Neuronal stem cell (in vitro differentiated cells): ENCODE measurements at regions not wholly inside any gene's neighbourhood (a gene's known extent, or its start where the extent isn't known, plus 50 kb on each side); places are given as distances from the start of the nearest gene placed in this dataset.

Experiments
- DNase-seq: peaks from one replicate; pipeline ENCODE4 v3.0.0-alpha.2; 2013; ENCODE audit warnings: low spot score
- H2AFZ ChIP-seq: one replicate; pipeline ENCODE4 v1.6.1; 2013; ENCODE audit warnings: mild to moderate bottlenecking, low read length, inconsistent platforms
- H2AK5ac ChIP-seq: 2 replicates; pipeline ENCODE4 v1.6.1; 2013; ENCODE audit warnings: low read depth, mild to moderate bottlenecking, inconsistent platforms, low read length, moderate library complexity, mixed read lengths
- H2BK120ac ChIP-seq: 2 replicates; pipeline ENCODE4 v1.6.1; 2013; ENCODE audit warnings: low read depth, mild to moderate bottlenecking, inconsistent platforms, low read length, moderate library complexity, mixed read lengths
- H2BK12ac ChIP-seq: one replicate; pipeline ENCODE4 v1.6.1; 2013; ENCODE audit warnings: low read length, inconsistent platforms
- H2BK15ac ChIP-seq: 2 replicates; pipeline ENCODE4 v1.6.1; 2013; ENCODE audit warnings: mild to moderate bottlenecking, low read length, inconsistent platforms, mixed read lengths
- H2BK5ac ChIP-seq: one replicate; pipeline ENCODE4 v1.6.1; 2013; ENCODE audit warnings: inconsistent platforms, mild to moderate bottlenecking, low read length, moderate library complexity
- H3K14ac ChIP-seq: one replicate; pipeline ENCODE4 v1.6.1; 2013; ENCODE audit warnings: low read length, inconsistent platforms
- H3K18ac ChIP-seq: 2 replicates; pipeline ENCODE4 v1.6.1; 2013; ENCODE audit warnings: low read length, inconsistent platforms
- H3K23ac ChIP-seq: 2 replicates; pipeline ENCODE4 v1.6.1; 2013; ENCODE audit warnings: low read depth, mild to moderate bottlenecking, mixed read lengths, low read length, inconsistent platforms; ENCODE audit not compliant: poor library complexity
- H3K27ac ChIP-seq: replicated peaks from 3 replicates; pipeline ENCODE4 v1.5.1; 2013; ENCODE audit warnings: low read length, inconsistent platforms
- H3K27me3 ChIP-seq, 3 experiments: 2 replicates each; pipeline ENCODE4 v1.6.1; 2013; ENCODE audit warnings: low read length in 3 of 3, mild to moderate bottlenecking in 2 of 3, inconsistent platforms in 1 of 3, low read depth in 1 of 3, mixed read lengths in 1 of 3, moderate library complexity in 1 of 3; ENCODE audit not compliant: control insufficient read depth in 3 of 3, insufficient read depth in 3 of 3
- H3K36me3 ChIP-seq, 2 donors: replicated peaks in 1 of 2; 2 replicates each; pipeline ENCODE4 v1.6.1; 2013; ENCODE audit warnings: low read length in 2 of 2; ENCODE audit not compliant: control insufficient read depth in 2 of 2, insufficient read depth in 2 of 2
- H3K4ac ChIP-seq: 2 replicates; pipeline ENCODE4 v1.6.1; 2013; ENCODE audit warnings: inconsistent platforms, mild to moderate bottlenecking, low read length, moderate library complexity
- H3K4me1 ChIP-seq, 2 donors: 1 replicate in 1 of 2; 2 replicates in 1 of 2; pipeline ENCODE4 v1.6.1; 2013; ENCODE audit warnings: low read length in 2 of 2, low read depth in 1 of 2; ENCODE audit not compliant: control insufficient read depth in 2 of 2, insufficient read depth in 1 of 2
- H3K4me2 ChIP-seq: one replicate; pipeline ENCODE4 v1.6.1; 2013; ENCODE audit warnings: mild to moderate bottlenecking, low read length, inconsistent platforms; ENCODE audit not compliant: insufficient read depth, poor library complexity, severe bottlenecking
- H3K4me3 ChIP-seq, 2 donors: 2 replicates each; pipeline ENCODE4 v1.5.1; 2013; ENCODE audit warnings: low read length in 2 of 2, mild to moderate bottlenecking in 2 of 2, inconsistent platforms in 1 of 2, moderate library complexity in 1 of 2
- H3K79me1 ChIP-seq: one replicate; pipeline ENCODE4 v1.6.1; 2013; ENCODE audit warnings: low read depth, mild to moderate bottlenecking, inconsistent platforms, low read length, moderate library complexity
- H3K9ac ChIP-seq: one replicate; pipeline ENCODE4 v1.6.1; 2013; ENCODE audit warnings: mild to moderate bottlenecking, low read depth, low read length, inconsistent platforms; ENCODE audit not compliant: poor library complexity
- H3K9me3 ChIP-seq, 2 donors: replicated peaks in 1 of 2; 2 replicates each; pipeline versions ENCODE3 to v1.6.1; 2013; ENCODE audit warnings: low read length in 2 of 2, mild to moderate bottlenecking in 2 of 2, inconsistent platforms in 1 of 2, low read depth in 1 of 2, mixed read lengths in 1 of 2, moderate library complexity in 1 of 2; ENCODE audit not compliant: control insufficient read depth in 2 of 2, insufficient read depth in 1 of 2
- H4K8ac ChIP-seq: one replicate; pipeline ENCODE4 v1.6.1; 2013; ENCODE audit warnings: low read depth, mild to moderate bottlenecking, inconsistent platforms, low read length, moderate library complexity
- H4K91ac ChIP-seq: one replicate; pipeline ENCODE4 v1.6.1; 2013; ENCODE audit warnings: low read length, low read depth, mild to moderate bottlenecking, inconsistent platforms; ENCODE audit not compliant: poor library complexity
- WGBS, 2 donors: extraction: QIAGEN DNeasy Blood & Tissue Kit; methylation state at CpG; one replicate each; pipeline ENCODE4 v1.1.7; 2013; ENCODE audit warnings: missing lambda C conversion rate in 2 of 2, mixed read lengths in 1 of 2; ENCODE audit not compliant: insufficient read length in 2 of 2, insufficient replicate concordance in 1 of 2; ENCODE audit errors: extremely low coverage in 2 of 2; 5-methylcytosine and 5-hydroxymethylcytosine counted together

GRCh38 chr1:29985606-29985945, 737.8 kb downstream of the MATN1 start:
- Histone ChIP-seq H3K9me3 (no peaks in the 10 kb centered on the region), H2BK120ac (no peak overlapping the region), H3K14ac (no peak overlapping the region), H2AK5ac (no peak overlapping the region), H3K4ac (no peak overlapping the region), H3K36me3 (no peaks in the 10 kb centered on the region), H3K4me2 (no peak overlapping the region), H3K9ac (no peak overlapping the region), H3K4me1 (peaks cover 0 to 12% of the 10 kb centered on the region in 2 donors), H3K27ac (no peak overlapping the region), H3K4me3 (no peak overlapping the region), H2BK5ac (no peak overlapping the region), H4K8ac (no peak overlapping the region), H2BK15ac (no peak overlapping the region), H3K18ac (no peak overlapping the region), H3K79me1 (no peaks in the 10 kb centered on the region), H4K91ac (no peak overlapping the region), H3K27me3 (no peaks in the 10 kb centered on the region), H2BK12ac (no peak overlapping the region), H2AFZ (no peak overlapping the region), H3K23ac (no peak overlapping the region)
- DNase-seq = no peak
- WGBS, 2 donors = no CpG with 5 or more reads among the region's 5 CpGs

GRCh38 chr1:29984862-29985605, 738.4 kb downstream of the MATN1 start:
- Histone ChIP-seq H2BK120ac (no peak overlapping the region), H3K23ac (no peak overlapping the region), H3K14ac (no peak overlapping the region), H3K36me3 (no peaks in the 10 kb centered on the region), H3K4ac (no peak overlapping the region), H2BK5ac (no peak overlapping the region), H2AFZ (no peak overlapping the region), H3K27me3 (no peaks in the 10 kb centered on the region), H4K91ac (no peak overlapping the region), H3K4me2 (no peak overlapping the region), H2AK5ac (no peak overlapping the region), H3K4me3 (no peak overlapping the region), H3K4me1 (peaks cover 0 to 12% of the 10 kb centered on the region in 2 donors), H3K9ac (no peak overlapping the region), H3K79me1 (no peaks in the 10 kb centered on the region), H3K9me3 (no peaks in the 10 kb centered on the region), H3K27ac (no peak overlapping the region), H2BK12ac (no peak overlapping the region), H2BK15ac (no peak overlapping the region), H3K18ac (peak overlapping the region; percentile 1), H4K8ac (no peak overlapping the region)
- DNase-seq = no peak
- no CpG with 5 or more reads among the region's 7 CpGs for WGBS, 2 donors

GRCh38 chr1:29984166-29984861, 739.1 kb downstream of the MATN1 start:
- H3K4me2 ChIP-seq = no peak overlapping the region
- H3K23ac ChIP-seq = no peak overlapping the region
- no peak for DNase-seq
- H4K8ac ChIP-seq = no peak overlapping the region
- H3K4me3 ChIP-seq = no peak overlapping the region
- peak overlapping the region; percentile 1 for H3K18ac ChIP-seq
- no CpG with 5 or more reads among the region's 11 CpGs for WGBS, 2 donors
- no peak overlapping the region for H3K4ac ChIP-seq
- H3K9me3 ChIP-seq = no peaks in the 10 kb centered on the region
- H2BK5ac ChIP-seq = no peak overlapping the region
- no peak overlapping the region for H3K9ac ChIP-seq
- H2BK12ac ChIP-seq = no peak overlapping the region
- no peak overlapping the region for H3K27ac ChIP-seq
- H4K91ac ChIP-seq = no peak overlapping the region
- no peak overlapping the region for H2AK5ac ChIP-seq
- H3K79me1 ChIP-seq = no peaks in the 10 kb centered on the region
- H3K14ac ChIP-seq = no peak overlapping the region
- no peak overlapping the region for H2AFZ ChIP-seq
- H2BK120ac ChIP-seq = no peak overlapping the region
- H3K27me3 ChIP-seq = no peaks in the 10 kb centered on the region
- H3K36me3 ChIP-seq = no peaks in the 10 kb centered on the region
- H2BK15ac ChIP-seq = no peak overlapping the region
- peaks cover 0 to 12% of the 10 kb centered on the region in 2 donors for H3K4me1 ChIP-seq

GRCh38 chr1:29983321-29983720, 740.1 kb downstream of the MATN1 start:
- WGBS, 2 donors = no CpG with 5 or more reads among the region's 7 CpGs

More at GRCh38 chr1:29983321-29983720, 740.1 kb downstream of the MATN1 start:
- no peaks in the 10 kb centered on the region for H3K9me3 ChIP-seq
- no peaks in the 10 kb centered on the region for H3K36me3 ChIP-seq
- H4K91ac ChIP-seq = no peak overlapping the region
- DNase-seq = no peak
- no peak overlapping the region for H3K4ac ChIP-seq
- peaks cover 0 to 12% of the 10 kb centered on the region in 2 donors for H3K4me1 ChIP-seq
- no peak overlapping the region for H2BK5ac ChIP-seq
- no peak overlapping the region for H2BK120ac ChIP-seq
- H3K23ac ChIP-seq = no peak overlapping the region
- no peak overlapping the region for H2BK15ac ChIP-seq
- H2BK12ac ChIP-seq = no peak overlapping the region
- H3K4me3 ChIP-seq = no peak overlapping the region
- no peak overlapping the region for H2AFZ ChIP-seq
- H3K14ac ChIP-seq = no peak overlapping the region
- H4K8ac ChIP-seq = no peak overlapping the region
- no peaks in the 10 kb centered on the region for H3K27me3 ChIP-seq
- H3K4me2 ChIP-seq = no peak overlapping the region
- H2AK5ac ChIP-seq = no peak overlapping the region
- H3K18ac ChIP-seq = no peak overlapping the region
- H3K27ac ChIP-seq = no peak overlapping the region
- no peak overlapping the region for H3K9ac ChIP-seq
- no peaks in the 10 kb centered on the region for H3K79me1 ChIP-seq
